Stomach smooth muscle (tissue), 2 donors: ENCODE measurements at regions not wholly inside any gene's neighbourhood (a gene's known extent, or its start where the extent isn't known, plus 50 kb on each side); places are given as distances from the start of the nearest gene placed in this dataset.

Experiments
- H3K27ac ChIP-seq: one replicate; pipeline ENCODE4 v1.7.0; 2013; ENCODE audit warnings: mild to moderate bottlenecking, low read length, inconsistent platforms
- H3K27me3 ChIP-seq, 2 donors: one replicate each; pipeline ENCODE4 v1.7.0; 2013; ENCODE audit warnings: low read length in 2 of 2; ENCODE audit not compliant: insufficient read depth in 2 of 2, control insufficient read depth in 1 of 2
- H3K36me3 ChIP-seq, 2 donors: one replicate each; pipeline ENCODE4 v1.7.0; 2013; ENCODE audit warnings: low read length in 2 of 2; ENCODE audit not compliant: control insufficient read depth in 2 of 2, insufficient read depth in 2 of 2
- H3K4me1 ChIP-seq: one replicate; pipeline ENCODE4 v1.7.0; 2013; ENCODE audit warnings: low read length; ENCODE audit not compliant: control insufficient read depth, insufficient read depth
- H3K4me3 ChIP-seq, 2 donors: one replicate each; pipeline ENCODE4 v1.7.0; 2013; ENCODE audit warnings: low read length in 2 of 2
- H3K9ac ChIP-seq, 2 donors: one replicate each; pipeline ENCODE4 v1.7.0; 2013; ENCODE audit warnings: low read length in 2 of 2, mild to moderate bottlenecking in 1 of 2
- H3K9me3 ChIP-seq, 2 donors: one replicate each; pipeline ENCODE4 v1.7.0; 2013; ENCODE audit warnings: low read length in 2 of 2; ENCODE audit not compliant: control insufficient read depth in 2 of 2
- donor health status: healthy.
- donor health status: Pancreatic carcinoma.

- Histone ChIP-seq H3K36me3 (no peaks in the 10 kb centered on the region), H3K27me3 (peaks cover 2 to 3% of the 10 kb centered on the region in 2 donors), H3K9ac (no peak overlapping the region), H3K27ac (no peak overlapping the region), H3K4me3 (no peak overlapping the region), H3K9me3 (no peaks in the 10 kb centered on the region), H3K4me1 (no peaks in the 10 kb centered on the region)
These were observed 54.4 kb upstream of the TMPRSS2 start for GRCh38 chr21:41562101-41563000.

- peaks cover 2 to 3% of the 10 kb centered on the region in 2 donors for H3K27me3 ChIP-seq
- no peak overlapping the region for H3K4me3 ChIP-seq
- no peaks in the 10 kb centered on the region for H3K4me1 ChIP-seq
- H3K36me3 ChIP-seq = no peaks in the 10 kb centered on the region
- no peak overlapping the region for H3K9ac ChIP-seq
- H3K9me3 ChIP-seq = no peaks in the 10 kb centered on the region
- H3K27ac ChIP-seq = no peak overlapping the region
These were observed 53.7 kb upstream of the TMPRSS2 start for GRCh38 chr21:41561701-41562100.

DNA sequence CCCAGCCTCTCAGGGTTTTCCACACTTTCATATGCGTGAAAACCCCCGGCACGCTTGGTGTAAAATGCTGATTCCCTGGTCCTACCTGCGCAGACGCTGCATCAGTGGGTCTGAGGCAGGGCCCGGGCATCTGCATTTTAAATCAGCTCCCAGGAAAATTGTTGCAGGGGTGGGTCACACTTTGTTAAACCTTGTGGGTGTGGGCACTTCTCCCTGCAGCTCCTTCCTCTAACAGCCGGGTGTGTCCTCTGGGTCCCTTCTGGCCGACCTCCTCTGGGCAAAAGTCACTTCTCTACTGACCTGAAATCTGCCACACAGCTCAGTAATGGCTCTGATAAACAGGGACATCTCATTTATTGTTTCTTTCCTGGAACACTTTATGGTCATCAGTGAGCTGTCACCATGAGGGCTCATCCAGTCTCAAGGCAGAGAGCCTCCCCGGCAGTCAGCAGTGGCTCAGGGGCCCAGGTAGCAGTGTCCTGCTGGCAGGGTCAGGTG lies 52.8 kb upstream of the TMPRSS2 start:
- H3K9ac ChIP-seq = no peak overlapping the region

DNA sequence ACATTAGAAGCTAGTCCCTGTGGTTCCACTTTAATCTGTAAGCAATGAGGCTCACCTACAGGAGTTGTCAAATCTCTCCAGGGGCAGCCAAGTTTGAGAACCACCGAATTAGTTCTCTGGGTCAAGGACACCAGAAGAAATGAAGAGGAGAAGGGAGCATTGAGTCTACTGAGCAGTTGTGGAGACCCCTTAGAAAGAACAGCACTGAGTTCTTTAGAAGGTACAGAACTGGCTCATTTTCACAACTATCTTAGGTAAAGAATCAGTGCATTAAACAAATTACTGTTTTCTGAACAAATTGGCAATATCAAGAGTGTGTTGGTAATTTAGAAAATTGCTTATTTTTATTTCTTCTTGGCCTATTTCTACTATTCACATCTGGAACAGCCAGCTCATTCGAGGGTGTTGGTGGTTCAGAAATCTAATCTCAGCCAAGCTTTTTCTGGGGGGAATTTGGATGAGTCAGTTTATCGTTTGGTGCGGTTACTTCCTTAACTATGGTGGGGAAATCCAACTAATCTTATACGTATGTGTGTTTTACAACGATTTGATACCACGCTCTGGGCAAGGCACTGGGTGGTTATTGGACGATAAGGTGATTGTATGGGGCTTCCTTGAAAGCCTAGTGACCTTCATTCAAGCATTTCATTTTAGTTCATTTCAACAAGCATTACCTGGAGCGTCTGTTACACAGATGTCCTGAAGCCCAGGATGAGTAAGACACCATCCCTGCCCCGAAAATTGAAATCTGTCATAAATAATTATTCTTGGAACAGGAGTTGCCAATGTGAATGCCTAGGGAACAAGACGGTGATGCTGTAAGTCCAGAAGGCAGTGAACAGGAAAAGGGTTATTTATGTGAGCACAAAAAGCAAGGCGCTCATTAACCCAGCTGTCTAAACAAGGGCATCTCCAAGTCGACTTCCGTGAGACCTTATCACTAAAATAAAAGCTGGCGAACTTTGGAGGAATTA lies 52.0 kb upstream of the TMPRSS2 start:
- Histone ChIP-seq H3K4me1 (no peaks in the 10 kb centered on the region), H3K9me3 (no peaks in the 10 kb centered on the region), H3K9ac (no peak overlapping the region), H3K4me3 (no peak overlapping the region), H3K27me3 (peaks cover 2 to 3% of the 10 kb centered on the region in 2 donors), H3K36me3 (no peaks in the 10 kb centered on the region), H3K27ac (no peak overlapping the region)

More for the DNA sequence above, 52.8 kb upstream of the TMPRSS2 start:
- Histone ChIP-seq H3K9me3 (no peaks in the 10 kb centered on the region), H3K27ac (no peak overlapping the region), H3K4me3 (no peak overlapping the region), H3K36me3 (no peaks in the 10 kb centered on the region), H3K27me3 (peaks cover 2 to 3% of the 10 kb centered on the region in 2 donors), H3K4me1 (no peaks in the 10 kb centered on the region)

DNA sequence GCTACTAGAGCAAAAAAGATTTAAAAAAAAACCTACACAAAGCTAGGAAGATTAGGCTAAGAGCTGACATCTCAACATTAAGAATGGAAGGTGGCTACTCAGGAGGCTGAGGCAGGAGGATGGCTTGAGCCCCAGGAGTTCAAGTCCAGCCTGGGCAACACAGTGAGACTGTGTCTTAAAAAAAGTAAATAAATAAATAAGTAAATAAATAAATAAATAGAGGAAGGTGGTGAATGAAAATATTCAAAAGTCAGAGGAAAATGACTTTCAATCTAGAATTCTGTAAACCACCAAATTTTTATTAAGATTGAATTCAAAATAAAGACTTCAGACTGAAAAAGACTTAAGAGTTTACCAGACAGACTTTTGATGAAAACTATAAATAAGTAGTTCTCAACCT lies 50.9 kb upstream of the TMPRSS2 start:
- Histone ChIP-seq H3K4me3 (no peak overlapping the region), H3K36me3 (no peaks in the 10 kb centered on the region), H3K9me3 (no peaks in the 10 kb centered on the region), H3K9ac (no peak overlapping the region), H3K27ac (no peak overlapping the region), H3K27me3 (peaks cover 2 to 3% of the 10 kb centered on the region in 2 donors), H3K4me1 (no peaks in the 10 kb centered on the region)

DNA sequence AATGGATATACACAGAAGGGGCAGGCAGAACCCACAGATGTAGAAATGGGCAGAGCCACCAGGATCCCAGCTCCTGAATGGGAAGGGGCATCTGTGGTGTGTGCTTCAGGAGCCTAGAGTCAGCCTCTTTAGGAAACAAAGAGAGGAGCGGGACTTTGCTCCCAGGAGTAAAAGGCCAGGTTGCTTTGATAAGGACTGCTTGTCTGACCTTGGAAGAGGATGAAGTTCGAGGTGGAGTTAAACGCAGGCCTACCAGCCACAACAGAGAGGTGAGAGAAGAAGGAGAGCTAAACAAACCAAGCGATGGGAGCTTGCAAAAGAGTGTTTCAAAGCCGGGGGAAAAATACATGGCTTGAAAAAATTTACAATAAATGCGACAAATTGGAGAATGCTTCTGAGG lies 49.9 kb upstream of the TMPRSS2 start:
- H3K36me3 ChIP-seq = no peaks in the 10 kb centered on the region
- no peak overlapping the region for H3K27ac ChIP-seq
- no peaks in the 10 kb centered on the region for H3K9me3 ChIP-seq
- peaks cover 0 to 3% of the 10 kb centered on the region in 2 donors for H3K27me3 ChIP-seq
- no peak overlapping the region for H3K4me3 ChIP-seq
- no peak overlapping the region for H3K9ac ChIP-seq
- H3K4me1 ChIP-seq = no peaks in the 10 kb centered on the region
